ENCODE measurements at regions not wholly inside any gene's neighbourhood (a gene's known extent, or its start where the extent isn't known, plus 50 kb on each side); places are given as distances from the start of the nearest gene placed in this dataset.

DNA sequence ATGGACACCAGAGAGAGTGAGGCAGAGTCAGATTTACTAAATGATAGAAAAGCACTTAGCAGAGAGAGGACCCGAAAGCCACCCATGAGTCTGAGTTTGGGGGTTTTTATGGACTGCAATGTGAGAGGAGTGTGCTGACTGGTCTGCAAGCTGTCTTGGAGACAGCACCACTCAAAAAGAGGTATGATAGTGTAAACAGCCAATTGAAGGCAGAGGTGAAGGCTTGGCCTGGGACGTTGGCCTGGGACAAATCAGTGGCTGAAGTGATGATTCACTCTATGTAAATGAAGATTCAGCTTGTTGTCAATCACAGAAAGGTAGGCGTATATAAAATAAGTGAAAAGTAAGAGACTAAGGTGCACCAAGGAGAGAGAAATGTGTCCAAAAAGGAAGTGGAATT, 217.6 kb upstream of the ZFP42 start:
- DNase-seq (ENCODE audit: low read depth in 1 of 2, low spot score in 1 of 2): no peak
- no peak overlapping the region for H3K4me3 ChIP-seq (replicated peaks; ENCODE audit: insufficient read depth, low read length)
- no peak for TF ChIP-seq GABPA (IDR thresholded peaks at IDR 0.05; ENCODE audit: low read depth)
- TF ChIP-seq, protein P1, sequence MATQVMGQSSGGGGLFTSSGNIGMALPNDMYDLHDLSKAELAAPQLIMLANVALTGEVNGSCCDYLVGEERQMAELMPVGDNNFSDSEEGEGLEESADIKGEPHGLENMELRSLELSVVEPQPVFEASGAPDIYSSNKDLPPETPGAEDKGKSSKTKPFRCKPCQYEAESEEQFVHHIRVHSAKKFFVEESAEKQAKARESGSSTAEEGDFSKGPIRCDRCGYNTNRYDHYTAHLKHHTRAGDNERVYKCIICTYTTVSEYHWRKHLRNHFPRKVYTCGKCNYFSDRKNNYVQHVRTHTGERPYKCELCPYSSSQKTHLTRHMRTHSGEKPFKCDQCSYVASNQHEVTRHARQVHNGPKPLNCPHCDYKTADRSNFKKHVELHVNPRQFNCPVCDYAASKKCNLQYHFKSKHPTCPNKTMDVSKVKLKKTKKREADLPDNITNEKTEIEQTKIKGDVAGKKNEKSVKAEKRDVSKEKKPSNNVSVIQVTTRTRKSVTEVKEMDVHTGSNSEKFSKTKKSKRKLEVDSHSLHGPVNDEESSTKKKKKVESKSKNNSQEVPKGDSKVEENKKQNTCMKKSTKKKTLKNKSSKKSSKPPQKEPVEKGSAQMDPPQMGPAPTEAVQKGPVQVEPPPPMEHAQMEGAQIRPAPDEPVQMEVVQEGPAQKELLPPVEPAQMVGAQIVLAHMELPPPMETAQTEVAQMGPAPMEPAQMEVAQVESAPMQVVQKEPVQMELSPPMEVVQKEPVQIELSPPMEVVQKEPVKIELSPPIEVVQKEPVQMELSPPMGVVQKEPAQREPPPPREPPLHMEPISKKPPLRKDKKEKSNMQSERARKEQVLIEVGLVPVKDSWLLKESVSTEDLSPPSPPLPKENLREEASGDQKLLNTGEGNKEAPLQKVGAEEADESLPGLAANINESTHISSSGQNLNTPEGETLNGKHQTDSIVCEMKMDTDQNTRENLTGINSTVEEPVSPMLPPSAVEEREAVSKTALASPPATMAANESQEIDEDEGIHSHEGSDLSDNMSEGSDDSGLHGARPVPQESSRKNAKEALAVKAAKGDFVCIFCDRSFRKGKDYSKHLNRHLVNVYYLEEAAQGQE (IDR thresholded peaks at IDR 0.05; ENCODE audit: insufficient replicate concordance, low read depth): no peak
- TF ChIP-seq CTCF (IDR thresholded peaks at IDR 0.05; ENCODE audit: insufficient read depth, low read length): no peak
- TF ChIP-seq POLR2AphosphoS5 (IDR thresholded peaks at IDR 0.05; ENCODE audit: low read depth): no peak
- no peak for TF ChIP-seq SPI1 (IDR thresholded peaks at IDR 0.05; ENCODE audit: borderline replicate concordance, low read depth)
- no peaks in the 10 kb centered on the region for H3K27me3 ChIP-seq (ENCODE audit: insufficient read depth, poor library complexity, severe bottlenecking)
- H3K27ac ChIP-seq (replicated peaks): no peak overlapping the region

GRCh38 chr4:187780070-187780469, 215.5 kb upstream of the ZFP42 start:
- TF ChIP-seq CTCF (IDR thresholded peaks at IDR 0.05; ENCODE audit: insufficient read depth, low read length) (no peak), POLR2AphosphoS5 (IDR thresholded peaks at IDR 0.05; ENCODE audit: low read depth) (no peak), GABPA (IDR thresholded peaks at IDR 0.05; ENCODE audit: low read depth) (no peak), SPI1 (IDR thresholded peaks at IDR 0.05; ENCODE audit: borderline replicate concordance, low read depth) (no peak)
- TF ChIP-seq, protein P1 (IDR thresholded peaks at IDR 0.05; ENCODE audit: insufficient replicate concordance, low read depth): no peak
- no peak overlapping the region for H3K4me3 ChIP-seq (replicated peaks; ENCODE audit: insufficient read depth, low read length)
- no peak for DNase-seq (ENCODE audit: low read depth in 1 of 2, low spot score in 1 of 2)
- H3K27ac ChIP-seq (replicated peaks): no peak overlapping the region
- H3K27me3 ChIP-seq (ENCODE audit: insufficient read depth, poor library complexity, severe bottlenecking): no peaks in the 10 kb centered on the region

DNA sequence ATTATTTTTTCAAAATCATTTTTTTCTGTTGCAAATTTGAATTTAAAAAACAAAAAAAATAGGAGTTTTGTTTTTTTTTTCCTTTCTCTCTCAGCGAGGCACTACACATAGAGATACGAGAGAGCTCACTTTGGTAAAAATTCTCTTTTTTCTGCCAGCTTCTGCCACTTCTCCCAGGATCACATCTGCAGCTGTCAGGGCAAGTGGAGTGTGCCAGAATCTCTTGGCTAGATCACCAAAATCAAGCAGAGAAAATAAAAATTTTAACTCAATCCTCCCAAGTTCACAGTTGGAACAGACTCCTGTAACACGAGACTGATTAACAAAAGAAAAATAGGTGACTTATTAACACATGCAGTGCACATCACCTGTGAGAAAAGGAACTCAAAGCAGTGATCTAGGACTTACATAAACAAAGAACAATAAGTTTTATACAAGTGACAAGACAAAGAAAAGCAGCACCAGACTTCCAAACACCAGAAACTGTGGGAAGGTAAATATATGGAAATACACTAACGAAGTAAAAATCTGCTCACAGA, 213.2 kb upstream of the ZFP42 start:
- H3K27me3 ChIP-seq (ENCODE audit: insufficient read depth, poor library complexity, severe bottlenecking): no peaks in the 10 kb centered on the region
- no peak overlapping the region for H3K27ac ChIP-seq (replicated peaks)
- TF ChIP-seq GABPA (IDR thresholded peaks at IDR 0.05; ENCODE audit: low read depth): no peak
- TF ChIP-seq, protein P1 (IDR thresholded peaks at IDR 0.05; ENCODE audit: insufficient replicate concordance, low read depth): no peak
- no peak for TF ChIP-seq SPI1 (IDR thresholded peaks at IDR 0.05; ENCODE audit: borderline replicate concordance, low read depth)
- no peak for TF ChIP-seq CTCF (IDR thresholded peaks at IDR 0.05; ENCODE audit: insufficient read depth, low read length)
- no peak for TF ChIP-seq POLR2AphosphoS5 (IDR thresholded peaks at IDR 0.05; ENCODE audit: low read depth)
- H3K4me3 ChIP-seq (replicated peaks; ENCODE audit: insufficient read depth, low read length): no peak overlapping the region
- DNase-seq (ENCODE audit: low read depth in 1 of 2, low spot score in 1 of 2): no peak
